Inflammatory macrophage (primary cell): ENCODE measurements at regions not wholly inside any gene's neighbourhood (a gene's known extent, or its start where the extent isn't known, plus 50 kb on each side); places are given as distances from the start of the nearest gene placed in this dataset.

Experiments
- DNase-seq, 2 donors: peaks; one replicate each; pipeline ENCODE4 v3.0.0-alpha.2; 2020 to 2022

DNA sequence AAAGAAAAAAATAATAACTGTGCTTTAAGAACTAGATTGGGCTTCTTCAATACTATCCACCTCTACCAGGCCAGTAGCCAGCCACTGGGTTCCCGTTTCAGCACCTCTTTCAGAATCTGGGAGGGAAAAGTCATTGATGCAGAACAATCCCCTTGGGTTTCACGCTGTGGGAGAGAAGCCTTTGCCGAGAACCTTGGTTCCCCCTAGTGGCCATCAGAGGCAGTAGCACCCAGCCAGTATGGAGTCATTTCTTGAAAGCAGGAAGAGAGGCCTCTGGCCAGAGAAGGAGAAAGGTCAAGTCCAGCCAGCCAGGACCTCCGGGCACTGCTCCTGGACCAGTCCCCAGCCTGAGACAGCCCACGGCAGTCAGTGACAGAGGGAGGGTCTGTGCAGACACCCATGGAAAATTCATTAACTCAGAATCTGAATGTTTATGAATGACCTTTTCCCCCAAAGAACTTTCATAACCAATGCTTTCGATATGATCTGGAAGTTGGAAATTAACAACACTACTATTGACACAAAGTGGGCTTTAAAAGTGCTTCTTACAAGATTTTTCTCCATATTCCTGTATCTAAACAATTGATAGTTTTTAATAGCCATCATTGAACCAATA is 51.2 kb upstream of the CDH5 start:
- peak; percentile 82 to 85 for DNase-seq

DNA sequence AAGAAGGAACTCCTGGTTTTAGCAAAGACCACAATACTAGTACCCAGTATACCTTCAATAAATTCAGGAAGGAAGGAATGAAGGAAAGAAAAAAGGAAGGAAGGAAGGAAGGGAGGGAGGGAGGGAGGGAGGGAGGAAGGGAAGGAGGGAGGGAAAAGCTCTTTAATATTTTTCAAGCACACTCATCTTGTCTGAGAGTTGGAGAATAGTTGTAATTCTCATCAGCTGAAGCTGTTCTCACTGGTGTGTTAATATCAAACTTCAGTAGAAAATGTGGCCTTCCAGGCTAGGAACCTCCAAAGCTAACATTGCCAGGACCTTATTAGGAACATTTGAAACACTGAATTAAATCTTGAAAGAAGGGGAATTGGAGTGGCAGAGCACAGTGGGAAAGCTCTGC is 55.2 kb upstream of the CDH5 start:
- no peak for DNase-seq

DNA sequence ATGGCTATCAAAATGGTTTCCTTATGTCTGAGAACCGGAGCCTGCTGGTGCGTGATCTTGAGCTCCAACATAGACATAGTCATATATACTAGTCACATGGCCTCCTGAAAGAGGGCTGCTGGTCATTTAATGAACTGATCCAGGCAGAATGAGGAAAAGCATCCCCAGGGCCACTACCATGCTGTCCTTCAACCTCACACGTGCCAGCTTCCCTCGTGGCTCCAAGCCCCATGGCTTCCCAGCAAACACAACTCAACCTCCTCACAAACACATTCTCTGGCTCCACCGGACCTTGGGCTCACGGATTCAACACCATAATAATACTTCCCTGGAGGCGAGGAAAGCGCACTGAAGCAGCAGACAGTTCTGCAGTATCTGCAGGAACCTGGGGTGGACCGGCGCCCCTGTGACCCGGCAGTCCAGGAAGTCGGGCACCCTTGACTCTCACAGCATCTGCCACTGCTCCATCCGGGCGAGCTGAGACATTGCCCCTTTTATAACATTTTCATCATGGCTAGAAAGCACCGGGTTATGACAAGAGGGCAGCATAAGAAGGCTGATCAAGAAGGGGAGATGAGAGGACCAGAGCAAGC is 57.2 kb upstream of the CDH5 start:
- DNase-seq: no peak

DNA sequence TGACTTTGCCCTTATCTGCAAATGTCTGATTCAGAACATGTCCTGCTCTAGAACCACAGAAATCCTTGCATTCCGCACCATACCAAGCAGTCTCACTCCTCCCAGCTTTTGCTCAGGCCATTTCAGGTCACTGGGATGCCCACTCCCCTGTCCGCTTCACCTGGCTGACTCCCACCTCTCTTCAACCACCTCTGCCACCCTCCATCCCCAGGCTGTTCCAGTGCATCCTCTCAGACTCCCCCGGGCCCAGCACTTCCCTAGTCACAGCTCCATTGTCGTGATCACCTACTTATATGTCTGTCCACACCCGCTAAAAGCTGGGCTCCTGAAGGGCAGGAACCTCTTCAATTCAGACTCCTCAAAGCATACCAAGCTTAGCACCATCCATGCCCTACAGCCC is 58.4 kb upstream of the CDH5 start:
- DNase-seq: no peak

DNA sequence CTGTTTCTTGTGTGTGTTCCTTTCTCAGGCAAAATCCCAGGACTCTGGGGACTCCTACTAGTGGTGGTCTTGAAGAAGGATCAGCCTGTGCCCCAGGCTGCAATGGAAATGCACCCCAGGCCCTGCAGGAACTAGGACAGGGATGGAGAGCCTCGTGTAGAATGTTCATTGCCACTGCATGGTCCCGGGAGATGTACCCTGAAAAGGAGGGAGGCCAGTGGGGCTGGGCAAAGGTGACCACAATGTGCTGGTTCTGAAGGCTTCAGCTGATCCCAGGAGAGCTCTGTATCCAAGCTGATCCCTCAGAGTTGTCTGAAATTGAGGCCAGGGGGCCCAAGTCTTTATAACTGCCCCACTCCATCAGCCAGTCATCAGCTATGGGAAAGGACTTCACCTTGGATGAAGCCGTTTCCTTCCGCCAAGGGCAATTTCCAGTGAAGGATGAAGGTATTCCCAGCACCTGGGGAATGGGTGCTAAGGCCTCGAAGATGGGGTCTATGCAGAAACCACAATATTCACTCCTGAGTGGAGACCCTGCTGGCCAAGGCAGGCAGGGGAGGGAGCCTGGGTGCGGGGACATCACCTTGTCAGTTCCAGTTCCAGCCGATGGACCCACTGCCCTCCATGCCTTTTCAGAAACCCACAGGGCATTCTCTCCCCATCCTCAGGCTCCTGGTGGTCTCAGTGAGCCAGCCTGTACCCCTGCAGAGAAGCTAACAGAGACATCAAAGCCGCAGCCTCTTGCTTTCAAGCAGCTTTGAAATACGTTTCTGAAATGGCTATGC is 59.9 kb upstream of the CDH5 start:
- DNase-seq: no peak

DNA sequence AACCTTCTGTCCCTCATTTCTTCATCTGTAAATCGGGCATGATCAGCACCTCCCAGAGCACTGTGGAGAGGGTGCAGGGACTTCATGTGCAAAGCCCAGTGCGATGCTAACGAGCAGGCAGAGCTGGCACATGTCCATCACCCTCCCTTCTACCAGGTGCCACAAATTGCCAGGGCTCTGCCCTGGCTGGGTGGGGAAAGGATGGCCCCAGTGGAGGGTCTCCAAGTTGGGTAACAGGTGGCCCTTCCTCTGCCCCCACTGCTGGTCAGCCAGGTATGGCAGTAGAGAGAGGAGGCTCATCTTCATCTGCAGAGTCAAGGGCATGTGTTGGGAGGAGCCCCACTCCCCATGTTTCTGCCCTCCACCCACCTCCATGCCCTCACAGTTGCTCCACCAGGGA is 61.5 kb upstream of the CDH5 start:
- DNase-seq: no peak

DNA sequence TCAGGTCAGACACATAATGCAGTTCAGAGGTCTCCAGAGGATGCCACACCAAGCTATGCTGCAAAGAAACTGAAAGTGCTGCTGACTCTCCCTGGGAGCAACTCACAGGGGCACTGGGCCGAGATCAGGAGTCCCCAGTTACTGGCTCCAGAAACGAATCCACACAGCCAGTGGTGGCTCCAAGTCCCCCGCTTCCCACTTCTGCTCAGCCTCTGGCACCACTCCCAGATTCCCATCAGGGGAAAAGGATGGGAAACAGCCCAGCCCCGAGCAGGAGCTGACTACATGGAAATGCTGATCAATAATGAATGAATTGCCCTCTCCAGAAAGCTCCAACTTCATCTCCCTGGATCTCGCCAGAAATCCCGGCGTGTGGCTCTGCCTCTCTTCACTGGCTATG is 62.3 kb upstream of the CDH5 start:
- DNase-seq: no peak

DNA sequence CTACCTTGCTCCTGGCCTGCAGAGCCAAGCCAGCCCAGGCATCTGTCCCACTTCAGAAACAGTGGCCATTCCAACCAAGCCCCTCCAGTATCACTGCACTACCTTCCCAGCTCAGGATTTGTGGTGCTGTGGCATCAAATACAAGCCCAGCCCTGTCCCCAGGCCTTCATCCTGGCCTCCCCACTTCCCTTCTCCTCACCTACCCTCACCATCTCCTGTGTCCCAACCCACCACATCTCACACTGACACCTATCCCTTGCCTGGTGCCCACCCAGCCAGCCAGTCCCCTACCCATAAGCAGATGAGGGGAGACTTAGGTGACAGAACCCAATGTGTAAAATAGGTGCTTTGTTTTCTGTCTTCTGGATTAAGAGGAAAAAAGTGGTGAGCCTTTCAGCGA is 66.0 kb upstream of the CDH5 start:
- no peak for DNase-seq

DNA sequence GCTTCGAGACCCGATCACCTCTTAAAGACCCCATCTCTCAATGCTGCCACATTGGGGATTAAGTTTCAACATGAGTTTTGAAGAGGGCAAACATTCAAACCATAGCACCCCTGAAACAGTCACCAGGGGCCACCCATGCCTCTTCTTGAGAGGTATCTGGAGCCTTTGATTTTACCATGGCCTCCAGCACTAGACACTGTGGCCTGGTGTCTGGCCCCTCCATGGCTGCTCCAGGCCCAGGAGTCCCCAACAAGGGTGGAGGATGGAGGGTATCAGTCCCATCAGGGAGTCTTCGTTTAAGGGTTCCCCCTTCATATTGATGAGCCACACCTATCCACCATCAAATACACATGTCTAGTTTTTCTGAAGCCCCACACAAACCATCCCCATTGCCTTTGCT is 66.5 kb upstream of the CDH5 start:
- no peak for DNase-seq

DNA sequence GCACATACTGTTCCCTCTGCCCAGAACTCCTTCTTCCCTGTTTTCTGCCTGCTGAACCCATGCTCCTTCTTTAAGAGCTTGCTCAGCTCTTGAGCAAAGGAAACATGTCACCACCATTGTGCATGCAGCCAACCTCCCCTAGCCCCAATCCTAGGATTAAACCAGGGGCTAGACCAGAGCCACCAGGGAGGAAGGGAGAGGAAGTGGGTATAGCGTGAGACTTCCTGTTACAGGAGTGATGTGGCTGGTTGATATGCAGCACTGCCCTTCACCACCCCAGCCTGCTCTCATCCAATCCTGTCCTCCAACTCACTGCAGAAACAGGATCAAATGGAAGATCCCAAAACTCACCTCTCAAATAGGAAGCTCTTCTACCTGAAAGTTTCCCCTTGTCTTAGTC is 67.1 kb upstream of the CDH5 start:
- no peak for DNase-seq

DNA sequence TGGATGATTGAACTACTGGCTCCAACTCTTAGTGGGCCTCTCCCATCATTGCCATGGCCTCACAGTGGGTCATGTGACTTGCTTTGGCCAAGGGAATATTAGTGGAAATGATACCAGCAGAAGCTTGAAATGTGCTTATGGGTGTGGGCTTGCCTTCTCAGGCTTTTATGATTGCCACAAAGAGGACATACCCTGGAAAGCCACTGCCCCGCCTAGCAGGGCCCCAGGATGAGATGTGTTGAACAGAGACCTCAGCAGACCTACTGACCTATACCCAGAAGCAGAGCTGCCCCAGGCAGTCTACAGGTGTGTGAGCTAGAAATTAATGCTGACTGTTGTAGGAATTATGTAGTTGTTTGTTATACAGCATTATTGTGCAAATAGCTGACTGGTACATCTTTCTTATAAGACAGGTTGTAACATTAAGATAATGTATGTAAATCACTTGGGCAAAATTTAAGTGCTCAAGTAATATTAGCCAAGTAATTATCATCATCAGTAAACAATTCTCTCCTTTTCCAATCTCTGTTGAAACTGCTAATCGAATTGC is 67.8 kb upstream of the CDH5 start:
- DNase-seq: no peak

DNA sequence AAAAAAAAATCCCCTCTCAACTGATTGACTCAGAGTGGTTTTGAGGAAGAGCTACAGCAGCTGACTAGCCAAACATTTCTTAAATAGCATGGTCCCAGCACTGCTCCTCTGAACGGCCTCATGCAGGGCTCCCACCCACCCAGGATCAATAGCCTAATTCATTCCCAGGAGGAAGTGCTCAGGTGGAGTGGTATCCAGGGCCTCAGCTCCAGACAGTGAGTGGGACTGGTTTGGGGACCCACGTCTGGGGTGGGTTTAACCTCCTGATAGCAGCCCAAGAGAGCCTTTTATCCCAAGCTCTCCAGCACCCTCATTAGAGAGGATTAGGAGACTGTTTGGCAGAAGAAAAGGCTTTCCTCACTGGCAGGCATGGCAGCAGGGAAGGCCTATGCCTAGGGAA is 68.5 kb upstream of the CDH5 start:
- no peak for DNase-seq

DNA sequence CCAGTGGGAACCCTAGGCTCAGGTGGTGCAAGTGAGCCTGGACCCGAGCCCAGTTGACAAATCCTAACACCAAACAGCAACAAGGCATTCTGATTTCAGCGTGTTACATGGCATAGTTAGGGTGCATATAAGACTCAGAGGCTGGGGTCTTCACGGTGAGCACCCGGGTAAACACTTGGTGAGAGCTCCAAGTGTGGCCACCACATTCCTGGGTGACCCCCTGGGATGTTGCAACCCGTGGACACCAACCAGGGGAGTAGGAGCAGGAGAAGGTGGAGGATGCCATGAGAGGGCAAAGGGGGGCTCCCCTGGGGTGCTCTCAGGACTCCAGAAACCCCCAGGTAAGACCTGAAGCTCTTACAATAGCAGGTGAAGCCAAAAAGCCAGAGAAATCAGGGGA is 69.9 kb upstream of the CDH5 start:
- DNase-seq: no peak

DNA sequence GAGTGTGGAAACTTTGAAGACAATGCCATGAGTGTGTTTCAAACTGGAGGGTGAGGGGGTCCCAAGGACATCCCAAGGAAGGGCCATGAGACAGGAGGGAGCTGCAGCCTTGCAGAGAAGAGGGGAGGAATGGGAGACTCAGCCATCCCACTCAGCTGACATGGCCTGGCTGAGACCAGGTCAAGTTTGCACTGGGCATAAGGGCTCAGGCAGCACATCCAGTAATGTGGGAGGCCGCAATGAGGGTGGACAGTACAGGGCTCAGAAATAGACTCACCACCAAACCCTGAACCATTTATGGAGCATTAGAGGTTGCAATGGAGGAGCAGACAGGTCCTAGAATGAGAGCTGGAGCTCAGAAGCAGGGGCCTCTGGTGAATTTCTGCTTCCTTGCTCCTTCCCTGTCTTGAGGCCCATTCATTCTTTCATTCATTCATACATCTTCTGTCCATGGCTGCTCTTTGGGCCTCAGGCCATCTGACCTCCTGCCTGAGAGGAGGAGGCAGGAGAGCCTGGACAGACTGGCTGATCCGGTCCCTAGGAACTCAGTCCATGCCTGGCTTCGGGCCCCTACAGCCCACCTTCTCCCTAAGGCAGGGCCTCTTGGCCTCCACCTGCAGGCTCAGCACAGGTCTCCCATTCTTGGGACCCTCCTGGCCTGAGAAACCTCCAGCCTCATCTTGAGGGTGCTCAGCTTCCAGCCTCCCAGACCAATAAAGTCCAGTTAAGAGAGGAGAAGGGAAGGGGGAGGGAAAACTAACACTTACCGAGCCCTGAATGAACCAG is 70.5 kb upstream of the CDH5 start:
- no peak for DNase-seq

DNA sequence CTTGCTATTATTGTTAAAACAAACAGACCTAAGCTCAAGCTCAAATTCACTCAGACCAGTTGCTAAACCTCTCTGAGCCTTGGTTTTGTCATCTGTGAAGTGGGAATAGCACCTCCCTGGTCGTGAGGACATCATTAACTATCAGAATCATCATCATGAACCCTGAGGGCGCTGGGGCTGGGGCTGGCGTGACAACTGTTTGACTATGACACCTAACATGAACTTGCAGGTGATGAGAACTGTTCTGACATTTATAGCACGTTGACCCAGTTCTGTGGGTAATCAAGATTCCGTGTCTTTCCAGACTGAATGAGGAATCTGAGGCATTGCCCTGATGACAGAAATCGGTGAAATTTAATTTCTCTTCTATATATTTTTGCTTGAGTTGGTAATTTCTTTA is 71.3 kb upstream of the CDH5 start:
- no peak for DNase-seq

DNA sequence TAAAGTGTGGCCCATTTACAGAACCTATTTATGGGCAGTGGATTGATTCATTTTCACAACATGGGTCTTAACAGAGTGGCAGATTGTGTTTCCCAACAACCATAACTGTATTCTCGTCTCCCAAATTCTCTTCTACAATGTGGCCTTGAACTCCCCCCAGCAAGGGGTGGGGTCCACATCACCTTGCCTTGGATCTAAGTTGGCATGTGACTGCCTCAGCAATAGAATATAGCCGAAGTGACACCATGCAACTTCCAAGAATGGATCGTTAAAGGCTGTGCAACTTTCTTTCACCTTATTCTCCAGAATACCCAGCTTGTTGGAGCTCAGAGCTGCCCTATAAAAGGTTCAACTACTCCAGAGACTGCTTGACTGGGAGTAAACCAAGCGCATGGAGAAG is 72.0 kb upstream of the CDH5 start:
- DNase-seq: no peak

DNA sequence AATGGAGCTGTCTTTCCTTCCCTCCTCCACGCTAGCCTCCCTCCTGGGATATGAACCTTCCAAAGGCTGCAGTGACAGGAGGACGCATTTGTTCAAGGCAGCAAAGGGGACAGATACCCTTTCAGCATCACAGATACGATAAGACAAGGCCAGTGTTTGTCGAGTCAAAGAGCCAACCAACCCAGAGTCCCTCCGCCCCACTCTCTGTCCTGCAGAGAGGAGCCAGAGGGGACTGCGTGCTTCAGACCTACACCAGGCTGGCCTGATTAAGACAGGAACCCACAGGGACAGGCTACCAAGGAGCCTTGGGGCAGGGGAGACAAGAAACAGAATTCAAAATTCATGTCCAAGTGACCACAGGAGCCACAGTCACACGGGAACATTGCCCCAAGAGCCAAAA is 72.6 kb upstream of the CDH5 start:
- no peak for DNase-seq

DNA sequence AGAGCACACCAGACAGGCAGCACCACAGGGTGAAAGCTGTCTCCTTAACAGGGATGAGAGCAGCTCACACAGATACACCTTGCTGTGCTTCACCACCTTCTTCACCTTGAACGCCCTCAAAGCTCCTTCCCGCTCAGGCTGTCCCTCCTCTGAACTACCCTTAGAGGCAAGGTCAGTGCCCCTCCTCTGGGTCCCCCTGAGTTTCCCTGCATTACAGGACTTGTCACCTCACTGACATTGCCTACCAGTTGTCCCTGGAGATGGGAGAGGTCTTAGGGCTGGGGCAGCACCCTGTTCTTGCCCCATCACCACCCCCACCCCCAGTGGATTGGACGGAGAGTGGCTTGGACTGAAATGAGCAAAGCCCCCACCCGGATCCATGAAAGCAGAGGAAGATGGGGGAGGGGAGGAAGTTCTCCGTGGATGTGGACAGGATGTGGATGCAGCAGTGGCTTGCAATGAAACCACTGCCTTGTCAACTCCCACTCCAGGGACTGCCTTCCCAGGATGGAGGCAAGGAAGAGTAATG is 73.2 kb upstream of the CDH5 start:
- DNase-seq: no peak

DNA sequence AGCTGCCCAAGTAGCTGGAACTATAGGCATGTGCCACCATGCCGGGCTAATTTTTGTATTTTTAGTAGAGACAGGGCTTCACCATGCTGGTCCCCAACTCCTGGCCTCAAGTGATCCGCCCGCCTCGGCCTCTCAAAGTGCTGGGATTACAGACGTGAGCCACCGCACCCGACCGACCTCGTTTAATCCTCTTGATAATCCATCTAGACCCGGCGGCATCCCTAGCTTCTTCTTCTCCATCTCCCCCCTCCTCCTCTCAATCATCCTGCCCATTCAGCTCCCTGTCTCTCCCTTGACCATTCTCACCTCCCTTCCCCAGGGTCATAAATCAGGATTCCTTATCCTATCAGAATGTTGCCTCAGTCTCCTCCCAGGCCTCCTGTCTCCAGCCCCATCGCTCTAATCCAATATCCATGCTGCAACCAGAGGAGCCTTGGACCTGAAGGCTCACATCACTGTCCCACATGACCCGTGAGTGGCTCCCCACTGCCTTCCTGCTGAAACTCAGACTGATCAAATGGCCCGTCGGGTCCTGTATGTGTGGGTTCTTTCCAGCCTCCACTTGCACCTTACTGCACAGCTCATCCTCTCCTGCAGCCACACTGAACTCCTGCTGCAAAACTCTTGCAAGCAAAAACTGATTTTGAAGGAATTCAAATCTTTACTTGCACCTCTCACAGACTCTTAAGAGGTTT is 74.1 kb upstream of the CDH5 start:
- no peak for DNase-seq

DNA sequence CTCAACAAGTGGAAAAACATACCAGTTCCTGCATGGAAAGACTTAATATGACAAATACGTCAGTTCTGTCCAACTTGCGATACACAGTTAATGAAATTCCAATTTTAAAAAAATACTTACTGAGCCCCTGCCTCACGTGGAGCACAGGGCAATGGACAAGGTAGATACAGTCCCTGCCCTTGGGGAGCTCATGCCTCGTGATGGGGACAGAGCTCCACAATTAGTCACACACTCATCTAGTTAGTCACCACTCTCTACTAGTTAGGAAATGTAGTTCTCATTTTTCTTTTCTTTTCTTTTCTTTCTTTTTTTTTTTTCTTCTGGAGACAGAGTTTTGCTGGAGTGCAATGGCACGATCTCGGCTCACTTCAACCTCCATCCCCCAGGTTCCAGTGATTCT is 74.7 kb upstream of the CDH5 start:
- no peak for DNase-seq

DNA sequence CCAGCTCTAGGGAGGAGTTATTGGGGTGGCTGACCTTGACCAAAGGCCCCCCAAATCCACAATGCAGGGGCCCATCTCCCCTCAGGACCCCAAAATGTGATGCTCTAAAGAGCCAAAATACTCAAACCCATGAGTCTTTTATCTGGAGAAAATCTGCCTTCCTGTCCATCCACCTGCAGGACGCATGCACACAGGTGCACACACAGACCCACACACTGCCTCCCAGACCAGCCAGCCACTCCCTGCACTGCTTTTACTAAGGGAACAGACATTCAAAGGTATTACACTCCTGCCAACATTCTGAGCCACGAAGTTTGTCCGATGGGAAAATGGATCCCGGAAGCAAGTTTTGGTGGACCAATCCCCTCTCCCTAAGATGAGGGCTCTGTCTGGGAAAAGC is 76.1 kb upstream of the CDH5 start:
- no peak for DNase-seq

DNA sequence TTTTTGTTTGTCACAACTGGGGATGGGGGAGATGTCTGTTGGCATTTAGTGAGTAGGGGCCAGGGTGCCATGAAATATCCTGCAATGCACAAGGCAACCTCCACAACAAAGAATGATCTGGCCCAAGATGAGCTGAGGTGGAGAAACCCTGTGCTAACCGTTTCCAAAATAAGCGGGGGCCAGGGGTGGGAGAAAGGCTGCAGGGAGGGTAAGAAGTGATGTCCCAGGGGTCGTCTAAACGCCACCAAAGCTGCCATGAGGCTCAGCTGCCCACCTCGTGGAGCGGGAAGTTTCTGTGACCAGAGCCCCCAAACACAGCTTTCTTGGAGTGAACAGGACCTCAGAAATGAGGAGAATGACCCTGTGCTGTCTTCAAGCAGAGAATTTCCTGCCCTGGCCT is 76.5 kb upstream of the CDH5 start:
- DNase-seq: no peak
